H1 (cell line): ENCODE measurements at regions not wholly inside any gene's neighbourhood (a gene's known extent, or its start where the extent isn't known, plus 50 kb on each side); places are given as distances from the start of the nearest gene placed in this dataset.

Experiments
- CTCF ChIA-PET: fragments of 300-600 bp; sonication (Branson Sonifier 250); formaldehyde crosslinking; loops from one replicate; lab custom pipeline; 2021; ENCODE audit not compliant: partially characterized antibody; lab: Charles Lee
- POLR2A ChIA-PET: fragments of 300-600 bp; sonication (Branson Sonifier 250); formaldehyde crosslinking; loops from one replicate; lab custom pipeline; 2021; ENCODE audit warnings: inconsistent platforms; ENCODE audit not compliant: partially characterized antibody; lab: Charles Lee
- DNase-seq, 2 experiments: peaks; one replicate each; pipeline versions ENCODE4 v3.0.0 to v3.0.0-alpha.2; 2010 to 2022; ENCODE audit warnings: low spot score in 2 of 2, low read depth in 1 of 2, mixed read lengths in 1 of 2
- FAIRE-seq: peaks from 2 replicates; lab custom pipeline; 2011; peaks lifted over from hg19 to GRCh38; lab: Jason Lieb, UNC
- H2AFZ ChIP-seq: 2 replicates; pipeline ENCODE4 v1.8.1; 2012; ENCODE audit warnings: low read length, inconsistent platforms
- H2AK5ac ChIP-seq: 2 replicates; pipeline ENCODE4 v1.6.1; 2013; ENCODE audit warnings: low read depth, low read length
- H2BK120ac ChIP-seq: replicated peaks from 2 replicates; pipeline ENCODE3; 2013; ENCODE audit warnings: low read depth, low read length, inconsistent platforms
- H2BK12ac ChIP-seq: 2 replicates; pipeline ENCODE4 v1.6.1; 2013; ENCODE audit warnings: low read depth, low read length
- H2BK15ac ChIP-seq: 2 replicates; pipeline ENCODE4 v1.6.1; 2013; ENCODE audit warnings: low read length
- H2BK20ac ChIP-seq: 2 replicates; pipeline ENCODE4 v1.6.1; 2013; ENCODE audit warnings: low read length
- H2BK5ac ChIP-seq: 2 replicates; pipeline ENCODE4 v1.6.1; 2013; ENCODE audit warnings: low read depth, low read length
- H3K14ac ChIP-seq: 2 replicates; pipeline ENCODE4 v1.6.1; 2013; ENCODE audit warnings: inconsistent platforms; ENCODE audit not compliant: insufficient read length
- H3K18ac ChIP-seq: 2 replicates; pipeline ENCODE4 v1.6.1; 2013; ENCODE audit warnings: low read length; ENCODE audit errors: extremely low read depth
- H3K23ac ChIP-seq: 2 replicates; pipeline ENCODE4 v1.6.1; 2013; ENCODE audit warnings: inconsistent platforms; ENCODE audit not compliant: insufficient read length
- H3K23me2 ChIP-seq: 2 replicates; pipeline ENCODE4 v1.6.1; 2013; ENCODE audit warnings: low read depth, low read length
- H3K27ac ChIP-seq: 2 replicates; pipeline ENCODE4 v1.6.1; 2011; ENCODE audit warnings: low read depth, low read length, inconsistent platforms
- H3K27me3 ChIP-seq, 4 experiments: replicated peaks in 1 of 4; 1 replicate in 1 of 4; 2 replicates in 3 of 4; pipeline versions ENCODE4 v1.6.1 to v1.8.1; 2011 to 2013; ENCODE audit warnings: low read length in 3 of 4, mild to moderate bottlenecking in 3 of 4, inconsistent platforms in 2 of 4, mixed read lengths in 2 of 4, moderate library complexity in 1 of 4; ENCODE audit not compliant: control insufficient read depth in 3 of 4, insufficient read depth in 3 of 4; ENCODE audit errors: extremely low read depth in 1 of 4
- H3K36me3 ChIP-seq, 4 experiments: 2 replicates each; pipeline versions ENCODE4 v1.6.1 to v1.8.1; 2011 to 2013; ENCODE audit warnings: mild to moderate bottlenecking in 4 of 4, low read length in 3 of 4, moderate library complexity in 2 of 4, control low read depth in 1 of 4, inconsistent platforms in 1 of 4; ENCODE audit not compliant: insufficient read depth in 4 of 4, control insufficient read depth in 2 of 4
- H3K4ac ChIP-seq: replicated peaks from 2 replicates; pipeline ENCODE3; 2013; ENCODE audit warnings: low read length, low read depth, mixed read lengths, inconsistent platforms; ENCODE audit not compliant: insufficient read length
- H3K4me1 ChIP-seq, 4 experiments: replicated peaks in 1 of 4; 1 replicate in 1 of 4; 2 replicates in 3 of 4; pipeline versions ENCODE4 v1.6.1 to v1.8.1; 2011 to 2013; ENCODE audit warnings: low read length in 3 of 4, inconsistent platforms in 2 of 4, mixed read lengths in 1 of 4; ENCODE audit not compliant: insufficient read depth in 4 of 4, control insufficient read depth in 3 of 4
- H3K4me2 ChIP-seq, 2 experiments: 2 replicates each; pipeline versions ENCODE4 v1.6.1 to v1.8.1; 2011 to 2013; ENCODE audit warnings: low read depth in 2 of 2, low read length in 2 of 2, control low read depth in 1 of 2, inconsistent platforms in 1 of 2, mild to moderate bottlenecking in 1 of 2; ENCODE audit not compliant: insufficient read depth in 1 of 2
- H3K4me3 ChIP-seq, 4 experiments: fragments of 200-600, 300-600 bp in 1 of 4; sonication (generic), shearing (Covaris generic), sonication (Bioruptor Twin) in 1 of 4; 2 replicates each; pipeline versions ENCODE4 v1.5.1 to v1.8.1; 2011 to 2016; ENCODE audit warnings: low read length in 4 of 4, low read depth in 3 of 4, control low read depth in 2 of 4, inconsistent platforms in 2 of 4, mild to moderate bottlenecking in 2 of 4, mixed read lengths in 1 of 4, moderate library complexity in 1 of 4; ENCODE audit not compliant: insufficient read depth in 2 of 4; ENCODE audit errors: extremely low read depth in 1 of 4
- H3K56ac ChIP-seq: replicated peaks from 2 replicates; pipeline ENCODE3; 2013; ENCODE audit warnings: low read depth, mild to moderate bottlenecking, mixed read lengths, low read length, inconsistent platforms; ENCODE audit not compliant: insufficient read length
- H3K79me1 ChIP-seq: 2 replicates; pipeline ENCODE4 v1.6.1; 2013; ENCODE audit warnings: low read depth, low read length, control low read depth
- H3K79me2 ChIP-seq, 2 experiments: 2 replicates each; pipeline versions ENCODE4 v1.6.1 to v1.8.1; 2012 to 2013; ENCODE audit warnings: low read length in 2 of 2, mild to moderate bottlenecking in 2 of 2, inconsistent platforms in 1 of 2; ENCODE audit not compliant: insufficient read depth in 2 of 2, control insufficient read depth in 1 of 2
- H3K9ac ChIP-seq, 4 experiments: replicated peaks in 1 of 4; 1 replicate in 1 of 4; 2 replicates in 3 of 4; pipeline versions ENCODE4 v1.6.1 to v1.8.1; 2011 to 2013; ENCODE audit warnings: low read depth in 3 of 4, low read length in 3 of 4, control low read depth in 2 of 4, mild to moderate bottlenecking in 2 of 4, moderate library complexity in 2 of 4, inconsistent platforms in 1 of 4; ENCODE audit errors: extremely low read depth in 1 of 4
- H3K9me3 ChIP-seq, 2 experiments: 2 replicates each; pipeline versions ENCODE4 v1.6.1 to v1.8.1; 2012 to 2013; ENCODE audit warnings: mild to moderate bottlenecking in 2 of 2, moderate library complexity in 2 of 2, control low read depth in 1 of 2, inconsistent platforms in 1 of 2, low read depth in 1 of 2, low read length in 1 of 2, mixed read lengths in 1 of 2; ENCODE audit not compliant: insufficient read depth in 2 of 2
- H4K20me1 ChIP-seq, 2 experiments: replicated peaks in 1 of 2; 2 replicates each; pipeline versions ENCODE3 to v1.8.1; 2011 to 2013; ENCODE audit warnings: inconsistent platforms in 2 of 2, low read length in 2 of 2, mild to moderate bottlenecking in 1 of 2; ENCODE audit not compliant: insufficient read depth in 2 of 2, control insufficient read depth in 1 of 2
- H4K5ac ChIP-seq: 2 replicates; pipeline ENCODE4 v1.6.1; 2013; ENCODE audit warnings: low read length, low read depth, mixed read lengths, inconsistent platforms; ENCODE audit not compliant: insufficient read length
- H4K8ac ChIP-seq: 2 replicates; pipeline ENCODE4 v1.8.0; 2013; ENCODE audit warnings: mild to moderate bottlenecking, moderate library complexity, low read length, inconsistent platforms; ENCODE audit not compliant: insufficient read depth; ENCODE audit errors: extremely low read depth
- H4K91ac ChIP-seq: replicated peaks from 2 replicates; pipeline ENCODE3; 2013; ENCODE audit warnings: low read length, mixed read lengths, inconsistent platforms; ENCODE audit not compliant: insufficient read length
- HDAC6 ChIP-seq: IDR thresholded peaks from one replicate; pipeline ENCODE4 v1.7.1; 2012; ENCODE audit warnings: low read depth, mild to moderate bottlenecking, inconsistent platforms, low read length, moderate library complexity
- MAFK ChIP-seq: IDR thresholded peaks from 2 replicates; pipeline ENCODE4 v1.6.1; 2012; ENCODE audit warnings: low read depth, mild to moderate bottlenecking, improper control_type of control experiment, low read length
- NRF1 ChIP-seq: IDR thresholded peaks from 2 replicates; pipeline ENCODE4 v1.6.1; 2011; ENCODE audit warnings: mild to moderate bottlenecking, low read depth, low read length, improper control_type of control experiment
- POLR2A ChIP-seq, 2 experiments: IDR thresholded peaks; 1 replicate in 1 of 2; 2 replicates in 1 of 2; pipeline ENCODE4 v1.6.1; 2011; ENCODE audit warnings: low read depth in 2 of 2, low read length in 2 of 2, mild to moderate bottlenecking in 2 of 2; ENCODE audit errors: control extremely low read depth in 1 of 2
- SP2 ChIP-seq: IDR thresholded peaks from 2 replicates; pipeline ENCODE4 v1.6.1; 2012; ENCODE audit warnings: mild to moderate bottlenecking, low read length, inconsistent platforms
- SP4 ChIP-seq: IDR thresholded peaks from 2 replicates; pipeline ENCODE4 v1.6.1; 2012; ENCODE audit warnings: low read length, inconsistent platforms
- TCF12 ChIP-seq: IDR thresholded peaks from 2 replicates; pipeline ENCODE4 v1.6.1; 2011; ENCODE audit warnings: low read depth, mild to moderate bottlenecking, low read length
- WGBS, 2 experiments: shearing (Covaris generic) in 1 of 2; methylation state at CpG; one replicate each; pipeline versions ENCODE4 v1.1.6 to v1.1.7; 2013 to 2015; ENCODE audit warnings: low lambda C conversion rate in 2 of 2, mixed read lengths in 2 of 2, inconsistent platforms in 1 of 2, low coverage in 1 of 2, missing lambda C conversion rate in 1 of 2; ENCODE audit not compliant: insufficient replicate concordance in 2 of 2, insufficient coverage in 1 of 2, insufficient read length in 1 of 2; ENCODE audit errors: extremely low coverage in 1 of 2, missing lambda C conversion rate in 1 of 2; 5-methylcytosine and 5-hydroxymethylcytosine counted together
- TF ChIP-seq, protein P1 (sequence below): IDR thresholded peaks from 2 replicates; pipeline ENCODE4 v1.6.1; 2012; ENCODE audit warnings: inconsistent platforms

DNA sequence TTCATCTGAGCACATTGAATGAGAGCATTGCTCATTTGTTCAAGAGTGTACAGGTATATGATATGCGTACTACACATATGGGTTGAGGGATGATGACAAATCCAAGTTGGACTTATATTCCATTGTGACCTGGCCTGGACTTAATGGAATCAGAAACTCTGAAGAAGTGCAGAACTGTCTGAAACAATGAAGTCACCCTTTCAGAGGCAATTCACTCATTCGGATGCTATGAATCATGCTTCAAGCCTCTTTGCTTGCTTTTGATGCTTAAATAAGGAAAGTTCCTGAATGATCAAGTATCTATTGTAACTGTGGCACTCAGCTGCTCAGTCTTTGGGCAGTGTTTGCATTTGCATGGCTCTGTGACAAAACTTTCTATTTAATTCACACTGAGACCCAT lies 93.4 kb downstream of the ZNF365 start:
- Histone ChIP-seq H2BK5ac (no peak overlapping the region), H3K4me2 (no peak overlapping the region), H4K91ac (no peak overlapping the region), H3K56ac (no peak overlapping the region), H2BK12ac (no peak overlapping the region), H3K23ac (no peak overlapping the region), H3K27ac (no peak overlapping the region), H3K79me2 (no peaks in the 10 kb centered on the region), H3K27me3 (peaks cover 0 to 1% (median 0%) of the 10 kb centered on the region in 4 experiments; a peak in 1 of 7 replicates), H3K14ac (no peak overlapping the region), H3K4me3 (no peak overlapping the region), H4K8ac (no peak overlapping the region), H3K4ac (no peak overlapping the region), H3K9ac (no peak overlapping the region), H3K79me1 (no peaks in the 10 kb centered on the region), H4K20me1 (no peaks in the 10 kb centered on the region), H2AK5ac (no peak overlapping the region), H3K18ac (no peak overlapping the region), H3K23me2 (no peaks in the 10 kb centered on the region; the same call in 1 of the 2 replicates), H2AFZ (no peak overlapping the region), H2BK120ac (no peak overlapping the region), H3K36me3 (no peaks in the 10 kb centered on the region), H4K5ac (no peak overlapping the region), H2BK15ac (no peak overlapping the region), H3K4me1 (peaks cover 0 to 1% (median 0%) of the 10 kb centered on the region in 4 experiments; a peak in 1 of 7 replicates), H2BK20ac (no peak overlapping the region), H3K9me3 (no peaks in the 10 kb centered on the region)
- no peak for TF ChIP-seq MAFK
- no peak for TF ChIP-seq HDAC6
- no peak for TF ChIP-seq SP4
- no peak for TF ChIP-seq TCF12
- TF ChIP-seq, protein P1, sequence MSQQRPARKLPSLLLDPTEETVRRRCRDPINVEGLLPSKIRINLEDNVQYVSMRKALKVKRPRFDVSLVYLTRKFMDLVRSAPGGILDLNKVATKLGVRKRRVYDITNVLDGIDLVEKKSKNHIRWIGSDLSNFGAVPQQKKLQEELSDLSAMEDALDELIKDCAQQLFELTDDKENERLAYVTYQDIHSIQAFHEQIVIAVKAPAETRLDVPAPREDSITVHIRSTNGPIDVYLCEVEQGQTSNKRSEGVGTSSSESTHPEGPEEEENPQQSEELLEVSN, result no peak
- TF ChIP-seq POLR2A (IDR thresholded peaks at IDR 0.05; ENCODE audit: control extremely low read depth in 1 of 2, low read depth in 2 of 2, low read length in 2 of 2), result no peak
- TF ChIP-seq NRF1, result no peak
- no peak for TF ChIP-seq SP2
- DNase-seq (no peak), FAIRE-seq (no peak)
- WGBS, 2 experiments, result 82% methylated on average over 2 of the region's 2 CpGs; no CpG with 5 or more reads in 1 of the 2 experiments
- CTCF ChIA-PET, result interaction anchor here (1.5 kb wide), 1 partner anchor 29 kb away, joined by 6 read pairs; no protein-coding TSS in a partner anchor
- POLR2A ChIA-PET, result no interaction called here
